ENCODE measurements at regions not wholly inside any gene's neighbourhood (a gene's known extent, or its start where the extent isn't known, plus 50 kb on each side); places are given as distances from the start of the nearest gene placed in this dataset.

GRCh38 chr7:10797157-10797556, 176.5 kb upstream of the PHF14 start:
- Histone ChIP-seq H3K4me2 (ENCODE audit: low read length) (no peak overlapping the region), H3K79me2 (ENCODE audit: insufficient read depth, low read length) (no peaks in the 10 kb centered on the region), H4K20me1 (ENCODE audit: insufficient read depth, low read length) (no peaks in the 10 kb centered on the region), H3K4me3 (ENCODE audit: insufficient read depth, low read depth, low read length) (no peak overlapping the region), H2AFZ (ENCODE audit: low read depth, low read length) (no peak overlapping the region), H3K9ac (ENCODE audit: low read length) (no peak overlapping the region), H3K4me1 (ENCODE audit: insufficient read depth, low read length) (peaks cover 3% of the 10 kb centered on the region), H3K36me3 (ENCODE audit: insufficient read depth, low read length) (no peaks in the 10 kb centered on the region), H3K27me3 (ENCODE audit: insufficient read depth, low read length) (no peaks in the 10 kb centered on the region), H3K9me3 (ENCODE audit: insufficient read depth, low read depth, low read length) (no peaks in the 10 kb centered on the region), H3K27ac (ENCODE audit: low read depth, low read length) (no peak overlapping the region)
- H3K27ac Mint-ChIP-seq (ENCODE audit: unreplicated experiment), result no peak overlapping the region
- DNase-seq (ENCODE audit: low read depth), result no peak
- FAIRE-seq, result no peak
- peaks cover 12% of the 10 kb centered on the region for H3K4me1 Mint-ChIP-seq (ENCODE audit: low read depth, unreplicated experiment)
- H3K36me3 Mint-ChIP-seq (ENCODE audit: low read depth, unreplicated experiment), result no peaks in the 10 kb centered on the region
- H3K9me3 Mint-ChIP-seq (ENCODE audit: unreplicated experiment), result no peaks in the 10 kb centered on the region
- no peak overlapping the region for H3K4me3 Mint-ChIP-seq (ENCODE audit: unreplicated experiment)
- no peaks in the 10 kb centered on the region for H3K27me3 Mint-ChIP-seq (ENCODE audit: low read depth, unreplicated experiment)
- TF ChIP-seq EZH2 (IDR thresholded peaks at IDR 0.05; ENCODE audit: insufficient read depth, low read length) (no peak), CTCF (IDR thresholded peaks at IDR 0.05; ENCODE audit: insufficient read depth, low read depth, low read length) (no peak)

- DNase-seq (ENCODE audit: low read depth) (peak; percentile 4), FAIRE-seq (no peak)
- peaks cover 21% of the 10 kb centered on the region for H3K4me1 Mint-ChIP-seq (ENCODE audit: low read depth, unreplicated experiment)
- H3K4me3 Mint-ChIP-seq (ENCODE audit: unreplicated experiment), result no peak overlapping the region
- no peak overlapping the region for H2AFZ ChIP-seq (ENCODE audit: low read depth, low read length)
- no peaks in the 10 kb centered on the region for H3K36me3 Mint-ChIP-seq (ENCODE audit: low read depth, unreplicated experiment)
- no peaks in the 10 kb centered on the region for H3K36me3 ChIP-seq (ENCODE audit: insufficient read depth, low read length)
- H3K9me3 ChIP-seq (ENCODE audit: insufficient read depth, low read depth, low read length), result no peaks in the 10 kb centered on the region
- H3K27ac Mint-ChIP-seq (ENCODE audit: unreplicated experiment), result peak overlapping the region; percentile 95
- H3K27me3 ChIP-seq (ENCODE audit: insufficient read depth, low read length), result no peaks in the 10 kb centered on the region
- H4K20me1 ChIP-seq (ENCODE audit: insufficient read depth, low read length), result no peaks in the 10 kb centered on the region
- H3K9ac ChIP-seq (ENCODE audit: low read length), result no peak overlapping the region
- H3K4me3 ChIP-seq (ENCODE audit: insufficient read depth, low read depth, low read length), result no peak overlapping the region
- H3K79me2 ChIP-seq (ENCODE audit: insufficient read depth, low read length), result no peaks in the 10 kb centered on the region
- no peak for TF ChIP-seq CTCF (IDR thresholded peaks at IDR 0.05; ENCODE audit: insufficient read depth, low read depth, low read length)
- no peak for TF ChIP-seq EZH2 (IDR thresholded peaks at IDR 0.05; ENCODE audit: insufficient read depth, low read length)
- H3K27me3 Mint-ChIP-seq (ENCODE audit: low read depth, unreplicated experiment), result no peaks in the 10 kb centered on the region
- H3K27ac ChIP-seq (ENCODE audit: low read depth, low read length), result no peak overlapping the region
- H3K4me1 ChIP-seq (ENCODE audit: insufficient read depth, low read length), result peaks cover 10% of the 10 kb centered on the region
- no peak overlapping the region for H3K4me2 ChIP-seq (ENCODE audit: low read length)
- no peaks in the 10 kb centered on the region for H3K9me3 Mint-ChIP-seq (ENCODE audit: unreplicated experiment)
Observed at GRCh38 chr7:10798044-10798443, 175.6 kb upstream of the PHF14 start.

GRCh38 chr7:10799475-10799874, 174.2 kb upstream of the PHF14 start:
- H3K4me3 Mint-ChIP-seq (ENCODE audit: unreplicated experiment), result no peak overlapping the region
- Histone ChIP-seq H4K20me1 (ENCODE audit: insufficient read depth, low read length) (no peaks in the 10 kb centered on the region), H3K9me3 (ENCODE audit: insufficient read depth, low read depth, low read length) (no peaks in the 10 kb centered on the region), H3K4me3 (ENCODE audit: insufficient read depth, low read depth, low read length) (no peak overlapping the region), H3K79me2 (ENCODE audit: insufficient read depth, low read length) (no peaks in the 10 kb centered on the region), H2AFZ (ENCODE audit: low read depth, low read length) (no peak overlapping the region), H3K27me3 (ENCODE audit: insufficient read depth, low read length) (no peaks in the 10 kb centered on the region), H3K36me3 (ENCODE audit: insufficient read depth, low read length) (no peaks in the 10 kb centered on the region), H3K27ac (ENCODE audit: low read depth, low read length) (no peak overlapping the region), H3K4me1 (ENCODE audit: insufficient read depth, low read length) (peaks cover 12% of the 10 kb centered on the region), H3K4me2 (ENCODE audit: low read length) (no peak overlapping the region), H3K9ac (ENCODE audit: low read length) (no peak overlapping the region)
- TF ChIP-seq CTCF (IDR thresholded peaks at IDR 0.05; ENCODE audit: insufficient read depth, low read depth, low read length) (no peak), EZH2 (IDR thresholded peaks at IDR 0.05; ENCODE audit: insufficient read depth, low read length) (no peak)
- H3K27ac Mint-ChIP-seq (ENCODE audit: unreplicated experiment), result no peak overlapping the region
- H3K4me1 Mint-ChIP-seq (ENCODE audit: low read depth, unreplicated experiment), result peaks cover 28% of the 10 kb centered on the region
- no peaks in the 10 kb centered on the region for H3K27me3 Mint-ChIP-seq (ENCODE audit: low read depth, unreplicated experiment)
- H3K9me3 Mint-ChIP-seq (ENCODE audit: unreplicated experiment), result no peaks in the 10 kb centered on the region
- FAIRE-seq, result no peak
- no peak for DNase-seq (ENCODE audit: low read depth)
- H3K36me3 Mint-ChIP-seq (ENCODE audit: low read depth, unreplicated experiment), result no peaks in the 10 kb centered on the region

Measured in astrocyte (in vitro differentiated cells and primary cell).